Loucy (cell line): ENCODE measurements at regions not wholly inside any gene's neighbourhood (a gene's known extent, or its start where the extent isn't known, plus 50 kb on each side); places are given as distances from the start of the nearest gene placed in this dataset.

ENCODE experiments used
- H2AFZ ChIP-seq: fragments of 200-600 bp; sonication (generic); 2 replicates; pipeline ENCODE4 v1.6.0; 2016; ENCODE audit warnings: antibody characterized with exemption, mild to moderate bottlenecking, low read length, moderate library complexity
- H3F3A ChIP-seq: fragments of 200-600 bp; 2 replicates; pipeline ENCODE4 v1.6.0; 2016; ENCODE audit warnings: antibody characterized with exemption, low read depth, mild to moderate bottlenecking
- H3K27me3 ChIP-seq: fragments of 200-600 bp; sonication (generic); 2 replicates; pipeline ENCODE4 v1.6.1; 2014; ENCODE audit warnings: low read length, mild to moderate bottlenecking; ENCODE audit not compliant: insufficient read depth, poor library complexity, severe bottlenecking
- H3K36me3 ChIP-seq: fragments of 200-600 bp; sonication (generic); 2 replicates; pipeline ENCODE4 v1.6.1; 2016; ENCODE audit warnings: low read length; ENCODE audit not compliant: insufficient read depth
- H3K4me1 ChIP-seq: fragments of 200-600 bp; sonication (generic); 2 replicates; pipeline ENCODE4 v1.5.1; 2014; ENCODE audit warnings: low read length, mild to moderate bottlenecking; ENCODE audit not compliant: insufficient read depth, poor library complexity, severe bottlenecking
- H3K4me2 ChIP-seq: fragments of 200-600 bp; sonication (generic); 2 replicates; pipeline ENCODE4 v1.6.0; 2014; ENCODE audit warnings: antibody characterized with exemption, low read length, low read depth, mild to moderate bottlenecking; ENCODE audit not compliant: poor library complexity, severe bottlenecking
- H3K4me3 ChIP-seq: fragments of 200-600 bp; sonication (generic); 2 replicates; pipeline ENCODE4 v1.5.1; 2014; ENCODE audit warnings: low read length, mild to moderate bottlenecking, mixed read lengths; ENCODE audit not compliant: poor library complexity, severe bottlenecking
- H3K79me2 ChIP-seq: fragments of 200-600 bp; sonication (generic); 2 replicates; pipeline ENCODE4 v1.6.1; 2014; ENCODE audit warnings: low read length; ENCODE audit not compliant: insufficient read depth
- H3K9ac ChIP-seq: fragments of 200-600 bp; sonication (generic); 2 replicates; pipeline ENCODE4 v1.6.0; 2014; ENCODE audit warnings: mild to moderate bottlenecking, low read depth, low read length, moderate library complexity; ENCODE audit not compliant: poor library complexity, severe bottlenecking
- H3K9me2 ChIP-seq: fragments of 200-600 bp; sonication (generic); replicated peaks from 2 replicates; pipeline ENCODE4 v1.6.1; 2016; ENCODE audit warnings: low read depth, low read length, mixed read lengths
- H3K9me3 ChIP-seq: fragments of 200-600 bp; sonication (generic); 2 replicates; pipeline ENCODE4 v1.6.1; 2014; ENCODE audit warnings: mild to moderate bottlenecking, antibody characterized with exemption, low read length, low read depth; ENCODE audit not compliant: insufficient read depth
- H4K20me1 ChIP-seq: fragments of 200-600 bp; sonication (generic); 2 replicates; pipeline ENCODE4 v1.6.0; 2014; ENCODE audit warnings: antibody characterized with exemption, low read length, mild to moderate bottlenecking; ENCODE audit not compliant: insufficient read depth, poor library complexity, severe bottlenecking
- CTCF ChIP-seq: fragments of 200-600 bp; sonication (generic); conservative IDR thresholded peaks from 2 replicates; pipeline ENCODE4 v1.5.1; 2014; ENCODE audit warnings: mild to moderate bottlenecking, antibody characterized with exemption, low read length
- EZH2phosphoT487 ChIP-seq: fragments of 200-600 bp; IDR thresholded peaks from 2 replicates; pipeline ENCODE4 v1.6.1; 2018; ENCODE audit warnings: antibody characterized with exemption, mild to moderate bottlenecking, moderate library complexity, borderline replicate concordance

- H3K4me1 ChIP-seq: no peaks in the 10 kb centered on the region
- no peaks in the 10 kb centered on the region for H3F3A ChIP-seq
- H3K4me2 ChIP-seq: no peak overlapping the region
- H3K9ac ChIP-seq: no peak overlapping the region
- no peak overlapping the region for H2AFZ ChIP-seq
- H3K4me3 ChIP-seq: no peak overlapping the region
- H4K20me1 ChIP-seq: no peaks in the 10 kb centered on the region
- H3K27me3 ChIP-seq: no peaks in the 10 kb centered on the region
- TF ChIP-seq CTCF (no peak), EZH2phosphoT487 (no peak)
- no peaks in the 10 kb centered on the region for H3K79me2 ChIP-seq
- H3K36me3 ChIP-seq: no peaks in the 10 kb centered on the region
- no peaks in the 10 kb centered on the region; the same call in 1 of the 2 replicates for H3K9me2 ChIP-seq
- no peaks in the 10 kb centered on the region for H3K9me3 ChIP-seq
Measured at GRCh38 chr1:218661411-218661810, 316.3 kb downstream of the TGFB2 start.

GRCh38 chr1:218664385-218665170 is 319.4 kb downstream of the TGFB2 start:
- no peak overlapping the region for H3K9ac ChIP-seq
- no peaks in the 10 kb centered on the region for H3K79me2 ChIP-seq
- no peak overlapping the region for H2AFZ ChIP-seq
- H4K20me1 ChIP-seq: no peaks in the 10 kb centered on the region
- H3K4me3 ChIP-seq: no peak overlapping the region
- no peaks in the 10 kb centered on the region for H3K36me3 ChIP-seq
- no peaks in the 10 kb centered on the region for H3K4me1 ChIP-seq
- no peak overlapping the region for H3K4me2 ChIP-seq
- no peaks in the 10 kb centered on the region; the same call in 1 of the 2 replicates for H3K9me2 ChIP-seq
- no peaks in the 10 kb centered on the region for H3K9me3 ChIP-seq
- H3K27me3 ChIP-seq: no peaks in the 10 kb centered on the region
- TF ChIP-seq EZH2phosphoT487 (no peak), CTCF (no peak)
- H3F3A ChIP-seq: no peaks in the 10 kb centered on the region

GRCh38 chr1:218665221-218665620 is 320.1 kb downstream of the TGFB2 start:
- Histone ChIP-seq H3K36me3 (no peaks in the 10 kb centered on the region), H3K4me2 (no peak overlapping the region), H4K20me1 (no peaks in the 10 kb centered on the region), H3F3A (no peaks in the 10 kb centered on the region), H3K9me2 (no peaks in the 10 kb centered on the region; the same call in 1 of the 2 replicates), H3K4me1 (no peaks in the 10 kb centered on the region), H3K9ac (no peak overlapping the region), H3K27me3 (no peaks in the 10 kb centered on the region), H3K4me3 (no peak overlapping the region), H2AFZ (no peak overlapping the region), H3K79me2 (no peaks in the 10 kb centered on the region), H3K9me3 (no peaks in the 10 kb centered on the region)
- TF ChIP-seq CTCF (no peak), EZH2phosphoT487 (no peak)
